HL-60 (cell line): ENCODE measurements at regions not wholly inside any gene's neighbourhood (a gene's known extent, or its start where the extent isn't known, plus 50 kb on each side); places are given as distances from the start of the nearest gene placed in this dataset.

Experiments used
- DNase-seq, 2 experiments: peaks; one replicate each; pipeline ENCODE4 v3.0.0-alpha.2; 2010 to 2020; ENCODE audit warnings: low read depth in 1 of 2, low spot score in 1 of 2
- H3K27ac ChIP-seq: fragments of 250-450 bp; sonication (Bioruptor Pico); replicated peaks from 2 replicates; pipeline ENCODE4 v1.5.1; 2020; ENCODE audit warnings: mild to moderate bottlenecking, moderate library complexity
- H3K27me3 ChIP-seq: fragments of 250-450 bp; sonication (Bioruptor Pico); 2 replicates; pipeline ENCODE4 v1.5.1; 2021; ENCODE audit warnings: mild to moderate bottlenecking, moderate library complexity; ENCODE audit not compliant: insufficient read depth, poor library complexity, severe bottlenecking
- H3K4me3 ChIP-seq: replicated peaks from 2 replicates; pipeline ENCODE4 v1.5.1; 2011; ENCODE audit warnings: mild to moderate bottlenecking, control low read depth, low read length; ENCODE audit not compliant: insufficient read depth
- CTCF ChIP-seq: IDR thresholded peaks from one replicate; pipeline ENCODE4 v1.5.1; 2011; ENCODE audit warnings: low read length, control low read depth, inconsistent platforms; ENCODE audit not compliant: insufficient read depth
- GABPA ChIP-seq: IDR thresholded peaks from 2 replicates; pipeline ENCODE4 v1.6.1; 2012; ENCODE audit warnings: low read depth
- POLR2AphosphoS5 ChIP-seq: IDR thresholded peaks from 2 replicates; pipeline ENCODE4 v1.6.1; 2012; ENCODE audit warnings: low read depth
- REST ChIP-seq: IDR thresholded peaks from 2 replicates; pipeline ENCODE4 v1.6.1; 2012; ENCODE audit warnings: low read depth; ENCODE audit not compliant: insufficient replicate concordance
- SPI1 ChIP-seq: IDR thresholded peaks from 2 replicates; pipeline ENCODE4 v1.6.1; 2012; ENCODE audit warnings: low read depth, mild to moderate bottlenecking, borderline replicate concordance

GRCh38 chr13:62321895-62322294, 906.2 kb upstream of the PCDH20 start:
- no peak overlapping the region for H3K27ac ChIP-seq
- DNase-seq, result no peak
- TF ChIP-seq CTCF (no peak), GABPA (no peak), POLR2AphosphoS5 (no peak)
- no peaks in the 10 kb centered on the region for H3K27me3 ChIP-seq
- no peak overlapping the region for H3K4me3 ChIP-seq

DNA sequence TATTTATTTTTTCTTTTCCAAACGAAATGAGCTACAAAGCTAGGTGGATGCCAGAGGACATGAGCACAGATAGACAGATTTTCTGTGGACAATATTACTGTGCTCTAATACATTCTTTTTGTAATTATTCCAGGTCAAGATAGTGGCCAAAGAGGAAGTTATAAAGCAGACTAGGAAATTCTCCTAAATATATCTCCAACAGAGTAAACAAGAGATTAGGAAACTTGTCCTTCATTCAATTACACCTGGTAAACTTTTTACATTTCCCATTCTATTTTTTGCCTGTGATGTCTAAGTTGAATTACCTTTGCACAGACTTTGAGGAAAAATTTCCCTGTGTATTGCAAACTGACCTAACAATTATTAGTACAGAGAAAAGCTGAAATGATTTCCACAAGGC, 905.5 kb upstream of the PCDH20 start:
- H3K27me3 ChIP-seq, result no peaks in the 10 kb centered on the region
- TF ChIP-seq SPI1, result no peak
- no peak for TF ChIP-seq CTCF
- TF ChIP-seq POLR2AphosphoS5, result no peak
- no peak for TF ChIP-seq REST
- no peak for TF ChIP-seq GABPA
- DNase-seq, result no peak
- H3K4me3 ChIP-seq, result no peak overlapping the region
- H3K27ac ChIP-seq, result no peak overlapping the region

- peak in 1 of 2 experiments; percentile 10 for DNase-seq
- Histone ChIP-seq H3K4me3 (no peak overlapping the region), H3K27ac (no peak overlapping the region), H3K27me3 (no peaks in the 10 kb centered on the region)
- TF ChIP-seq POLR2AphosphoS5, result no peak
- TF ChIP-seq CTCF, result peak; percentile 2
Observed at GRCh38 chr13:62320129-62321108, 904.8 kb upstream of the PCDH20 start.

DNA sequence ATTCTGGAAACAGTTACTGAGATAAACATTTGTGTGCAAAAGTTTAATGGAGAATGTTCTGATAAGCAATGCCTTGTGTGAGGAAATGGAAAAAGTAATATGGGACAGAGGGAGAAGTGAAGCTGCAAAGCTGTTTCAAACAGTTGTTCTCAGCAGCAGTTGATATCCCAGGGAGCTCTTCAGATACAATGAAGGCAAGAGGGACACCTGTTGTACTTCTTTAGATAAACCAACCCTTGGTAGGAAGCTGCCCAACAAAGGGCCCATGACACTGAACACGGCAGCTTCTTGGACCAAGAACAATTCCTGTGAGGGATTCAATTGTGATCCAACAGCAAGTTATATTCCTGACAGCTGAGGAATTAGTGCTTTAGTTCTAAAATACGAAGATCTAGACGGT, 894.3 kb upstream of the PCDH20 start:
- no peak overlapping the region for H3K27ac ChIP-seq
- no peak overlapping the region for H3K4me3 ChIP-seq
- no peak for DNase-seq
- no peaks in the 10 kb centered on the region for H3K27me3 ChIP-seq
- TF ChIP-seq SPI1 (no peak), REST (no peak), POLR2AphosphoS5 (no peak), CTCF (no peak), GABPA (no peak)
